ENCODE measurements at regions not wholly inside any gene's neighbourhood (a gene's known extent, or its start where the extent isn't known, plus 50 kb on each side); places are given as distances from the start of the nearest gene placed in this dataset.

- H3K9ac ChIP-seq (ENCODE audit: extremely low read depth, insufficient read length, low read length): no peak overlapping the region
- H3K4ac ChIP-seq (ENCODE audit: low read depth, low read length): no peak overlapping the region
- H3K56ac ChIP-seq (ENCODE audit: insufficient read length, low read depth, low read length): no peak overlapping the region
- Mint-ChIP-seq H3K36me3 (ENCODE audit: insufficient read depth in 1 of 3, low read depth in 3 of 3) (no peaks in the 10 kb centered on the region), H3K9me3 (no peaks in the 10 kb centered on the region; a peak in 1 of 5 replicates), H3K27ac (no peak overlapping the region), H3K4me1 (peaks cover 4 to 9% of the 10 kb centered on the region in 2 experiments; a peak in 3 of 4 replicates), H3K4me3 (no peak overlapping the region), H3K27me3 (ENCODE audit: low read depth) (peaks cover 45% of the 10 kb centered on the region)
- no peak overlapping the region for H3K14ac ChIP-seq (ENCODE audit: insufficient read depth, low read length)
- H3K18ac ChIP-seq (ENCODE audit: insufficient read length, low read depth, low read length): no peak overlapping the region
- no peak overlapping the region for H4K8ac ChIP-seq (replicated peaks; ENCODE audit: insufficient read length, low read depth, low read length)
- H2AFZ ChIP-seq (ENCODE audit: low read length): no peak overlapping the region
- no peak overlapping the region for H2AK5ac ChIP-seq (ENCODE audit: insufficient read length, low read length)
- H2BK120ac ChIP-seq (ENCODE audit: low read depth, low read length, poor library complexity, severe bottlenecking): no peak overlapping the region
- no peak overlapping the region for H2BK12ac ChIP-seq (ENCODE audit: insufficient read length, low read depth, low read length)
- H4K20me1 ChIP-seq (ENCODE audit: control insufficient read depth, insufficient read depth, insufficient read length): no peaks in the 10 kb centered on the region
- H4K5ac ChIP-seq (ENCODE audit: insufficient read length, low read depth, low read length): no peak overlapping the region
- TF ChIP-seq CTCF (conservative IDR thresholded peaks at IDR 0.05): no peak
- no peaks in the 10 kb centered on the region; the same call in 1 of the 2 replicates for H3K27me3 ChIP-seq (ENCODE audit: insufficient read depth, low read length)
- H3K27ac ChIP-seq (ENCODE audit: insufficient read length, low read depth, low read length): no peak overlapping the region
- no peak overlapping the region for H4K91ac ChIP-seq (ENCODE audit: insufficient read length, low read depth, low read length)
- H2BK20ac ChIP-seq (ENCODE audit: low read depth, low read length, poor library complexity, severe bottlenecking): no peak overlapping the region
- no peak overlapping the region for H3K4me2 ChIP-seq (ENCODE audit: insufficient read depth, insufficient read length, low read length)
- H3K79me1 ChIP-seq (ENCODE audit: insufficient read depth, low read depth, low read length, poor library complexity, severe bottlenecking): no peaks in the 10 kb centered on the region
- H2BK5ac ChIP-seq (ENCODE audit: insufficient read length, low read length): no peak overlapping the region
- H3K23ac ChIP-seq (ENCODE audit: insufficient read length, low read depth, low read length): no peak overlapping the region
- H3K9me3 ChIP-seq (ENCODE audit: control insufficient read depth, low read depth, low read length): no peaks in the 10 kb centered on the region
- no peak for DNase-seq
- H3K4me1 ChIP-seq (ENCODE audit: insufficient read depth, low read length): peaks cover 2% of the 10 kb centered on the region; the same call in 1 of the 2 replicates
- no peak overlapping the region for H3T11ph ChIP-seq (ENCODE audit: low read length)
- H3K79me2 ChIP-seq (ENCODE audit: insufficient read depth, low read length): no peaks in the 10 kb centered on the region
- no CpG with 5 or more reads among the region's 10 CpGs for WGBS (ENCODE audit: extremely low coverage, insufficient read length, low lambda C conversion rate)
- no peak overlapping the region for H2BK15ac ChIP-seq (ENCODE audit: low read depth, low read length)
- no peaks in the 10 kb centered on the region for H3K23me2 ChIP-seq (ENCODE audit: insufficient read length, low read depth, low read length, poor library complexity, severe bottlenecking)
These were observed 969.2 kb upstream of the SLC35B3 start for GRCh38 chr6:9404351-9405146.

Data from H9 (cell line).